IMR-90 (cell line): ENCODE measurements at regions not wholly inside any gene's neighbourhood (a gene's known extent, or its start where the extent isn't known, plus 50 kb on each side); places are given as distances from the start of the nearest gene placed in this dataset.
A peak's percentile ranks its signal among the peaks of the same experiment; 100 is the strongest.

Source experiments
- ATAC-seq: fragments of 200-7000 bp; cut with Tn5 transposase; 2 replicates; pipeline ENCODE4 v1.9.1; 2020; ENCODE audit warnings: low read depth, mild to moderate bottlenecking, moderate library complexity
- BruUV-seq: library from RNA; stranded (reverse); fragments of 400-500 nt; replicated peaks from 2 replicates; lab custom pipeline; 2021; lab: Mats Ljungman, UMichigan
- CTCF ChIA-PET: fragments of 300-600 bp; formaldehyde crosslinking; extraction: SDS; loops from one replicate; lab custom pipeline; 2021; ENCODE audit warnings: antibody characterized with exemption; lab: Yijun Ruan, JAX
- POLR2A ChIA-PET: fragments of 300-600 bp; sonication (Branson Sonifier 250); formaldehyde crosslinking; loops from one replicate; lab custom pipeline; 2022; ENCODE audit warnings: antibody characterized with exemption; ENCODE audit not compliant: unreplicated experiment; lab: Charles Lee
- DNase-seq: peaks from one replicate; pipeline ENCODE4 v3.0.0; 2013
- H2AFZ ChIP-seq: replicated peaks from 2 replicates; pipeline ENCODE3; 2013; ENCODE audit warnings: low read length, mild to moderate bottlenecking; ENCODE audit not compliant: poor library complexity
- H2AK5ac ChIP-seq: 2 replicates; pipeline ENCODE4 v1.6.1; 2013; ENCODE audit warnings: low read depth, low read length, inconsistent platforms
- H2AK9ac ChIP-seq: replicated peaks from 2 replicates; pipeline ENCODE3; 2013; ENCODE audit warnings: mild to moderate bottlenecking, low read depth, low read length, moderate library complexity; ENCODE audit not compliant: poor library complexity
- H2BK120ac ChIP-seq: 2 replicates; pipeline ENCODE4 v1.6.1; 2013; ENCODE audit warnings: low read depth, low read length, inconsistent platforms
- H2BK15ac ChIP-seq: 3 replicates; pipeline ENCODE4 v1.6.1; 2013; ENCODE audit warnings: low read depth, low read length, inconsistent platforms
- H2BK20ac ChIP-seq: 2 replicates; pipeline ENCODE4 v1.6.1; 2013; ENCODE audit warnings: low read depth, mild to moderate bottlenecking, inconsistent platforms, low read length, moderate library complexity
- H2BK5ac ChIP-seq: 2 replicates; pipeline ENCODE4 v1.6.1; 2013; ENCODE audit warnings: mild to moderate bottlenecking, low read depth, low read length, inconsistent platforms; ENCODE audit not compliant: poor library complexity, severe bottlenecking
- H3K14ac ChIP-seq: replicated peaks from 2 replicates; pipeline ENCODE4 v1.6.1; 2013; ENCODE audit warnings: low read depth, low read length, inconsistent platforms
- H3K18ac ChIP-seq: 2 replicates; pipeline ENCODE4 v1.6.1; 2013; ENCODE audit warnings: low read depth, low read length, control low read depth
- H3K23ac ChIP-seq: 2 replicates; pipeline ENCODE4 v1.6.1; 2013; ENCODE audit warnings: low read depth, low read length, inconsistent platforms
- H3K27ac ChIP-seq: 2 replicates; pipeline ENCODE4 v1.5.1; 2013; ENCODE audit warnings: mild to moderate bottlenecking, control low read depth, low read length; ENCODE audit not compliant: insufficient read depth
- H3K27me3 ChIP-seq: 2 replicates; pipeline ENCODE4 v1.6.1; 2013; ENCODE audit warnings: low read length; ENCODE audit not compliant: control insufficient read depth, insufficient read depth
- H3K36me3 ChIP-seq: 2 replicates; pipeline ENCODE4 v1.6.1; 2013; ENCODE audit warnings: low read length, mixed read lengths; ENCODE audit not compliant: control insufficient read depth, insufficient read depth
- H3K4ac ChIP-seq: 2 replicates; pipeline ENCODE4 v1.6.1; 2013; ENCODE audit warnings: low read depth, low read length, inconsistent platforms
- H3K4me1 ChIP-seq: 2 replicates; pipeline ENCODE4 v1.6.1; 2013; ENCODE audit warnings: low read length, mixed read lengths; ENCODE audit not compliant: control insufficient read depth, insufficient read depth
- H3K4me2 ChIP-seq: 2 replicates; pipeline ENCODE4 v1.6.1; 2013; ENCODE audit warnings: low read depth, mild to moderate bottlenecking, control low read depth, low read length, moderate library complexity
- H3K4me3 ChIP-seq: 2 replicates; pipeline ENCODE4 v1.5.1; 2013; ENCODE audit warnings: low read depth, mild to moderate bottlenecking, control low read depth, low read length, moderate library complexity; ENCODE audit not compliant: insufficient read depth
- H3K56ac ChIP-seq: 2 replicates; pipeline ENCODE4 v1.6.1; 2013; ENCODE audit warnings: low read length, inconsistent platforms; ENCODE audit not compliant: insufficient read depth; ENCODE audit errors: extremely low read depth
- H3K79me1 ChIP-seq, 2 experiments: 2 replicates each; pipeline ENCODE4 v1.6.1; 2013; ENCODE audit warnings: low read length in 2 of 2, inconsistent platforms in 1 of 2, low read depth in 1 of 2
- H3K9ac ChIP-seq: 2 replicates; pipeline ENCODE4 v1.6.1; 2013; ENCODE audit warnings: low read depth, low read length, control low read depth
- H3K9me1 ChIP-seq: 2 replicates; pipeline ENCODE4 v1.6.1; 2013; ENCODE audit warnings: low read length, inconsistent platforms; ENCODE audit not compliant: insufficient read depth
- H3K9me3 ChIP-seq: 2 replicates; pipeline ENCODE4 v1.6.1; 2013; ENCODE audit warnings: low read length; ENCODE audit not compliant: control insufficient read depth, insufficient read depth
- H4K20me1 ChIP-seq: 2 replicates; pipeline ENCODE4 v1.6.1; 2013; ENCODE audit warnings: low read length, inconsistent platforms; ENCODE audit not compliant: insufficient read depth
- H4K5ac ChIP-seq: 2 replicates; pipeline ENCODE4 v1.6.1; 2013; ENCODE audit warnings: mild to moderate bottlenecking, low read depth, low read length, control low read depth
- H4K8ac ChIP-seq, 2 experiments: 2 replicates each; pipeline ENCODE4 v1.6.1; 2013; ENCODE audit warnings: low read depth in 2 of 2, low read length in 2 of 2, control low read depth in 1 of 2, inconsistent platforms in 1 of 2
- H4K91ac ChIP-seq: 2 replicates; pipeline ENCODE4 v1.6.1; 2013; ENCODE audit warnings: low read depth, low read length, inconsistent platforms; ENCODE audit not compliant: insufficient read depth
- POLR2A ChIP-seq: IDR thresholded peaks from 2 replicates; pipeline ENCODE4 v1.6.1; 2012; ENCODE audit warnings: mild to moderate bottlenecking, low read depth, low read length
- WGBS, 2 experiments: methylation state at CpG; one replicate each; pipeline versions ENCODE4 v1.1.5 to v1.1.7; 2013; ENCODE audit warnings: missing lambda C conversion rate in 2 of 2; ENCODE audit not compliant: insufficient read length in 1 of 2; ENCODE audit errors: extremely low coverage in 2 of 2; 5-methylcytosine and 5-hydroxymethylcytosine counted together
- dilution Hi-C: fragments of 300-500 bp; cut with HindIII; formaldehyde crosslinking; loops from one replicate; pipeline ENCODE4 v1.14.3; 2018; ENCODE audit warnings: low sequenced_read_pairs; ENCODE audit not compliant: unreplicated experiment
- in situ Hi-C: fragments of 300-500 bp; cut with MboI; formaldehyde crosslinking; loops from 3 replicates; pipeline ENCODE4 v1.14.3; 2019; ENCODE audit warnings: low sequenced_read_pairs, inconsistent platforms, mixed read lengths
- intact Hi-C: fragments of 100-400 bp; cut with micrococcal nuclease; formaldehyde crosslinking; loops from 2 replicates; pipeline ENCODE4 v1.10.0; 2022

- ChIA-PET CTCF (no interaction called here), POLR2A (no interaction called here)
- Histone ChIP-seq H3K9ac (no peak overlapping the region), H4K20me1 (peaks cover 59% of the 10 kb centered on the region), H2AFZ (no peak overlapping the region), H3K23ac (peak overlapping the region; percentile 37; the same call in 1 of the 2 replicates), H3K4me3 (no peak overlapping the region), H2AK9ac (no peak overlapping the region), H3K4ac (no peak overlapping the region), H3K14ac (no peak overlapping the region), H3K9me1 (peaks cover 16% of the 10 kb centered on the region), H3K56ac (no peak overlapping the region), H3K18ac (peak overlapping the region; percentile 12; the same call in 1 of the 2 replicates), H2BK20ac (no peak overlapping the region), H3K79me1 (peaks cover 47 to 92% of the 10 kb centered on the region in 2 experiments), H4K91ac (no peak overlapping the region), H2BK5ac (no peak overlapping the region), H3K4me1 (peaks cover 23% of the 10 kb centered on the region), H2BK15ac (no peak overlapping the region), H3K9me3 (no peaks in the 10 kb centered on the region), H3K27me3 (no peaks in the 10 kb centered on the region), H4K5ac (no peak overlapping the region), H3K36me3 (no peaks in the 10 kb centered on the region), H2AK5ac (no peak overlapping the region), H3K27ac (no peak overlapping the region), H4K8ac (no peak overlapping the region), H3K4me2 (no peak overlapping the region), H2BK120ac (no peak overlapping the region)
- dilution Hi-C loops (no loop called here), in situ Hi-C loops (no loop called here), intact Hi-C loops (no loop called here)
- DNase-seq = no peak
- no peak for TF ChIP-seq POLR2A
- WGBS, 2 experiments = no CpG with 5 or more reads among the region's 2 CpGs
- BruUV-seq = TSS peak; percentile 9
- no peak for ATAC-seq
These were observed 64.4 kb upstream of the IPO9 start for GRCh38 chr1:201764579-201764978.
